AG04450 (cell line): ENCODE measurements at regions not wholly inside any gene's neighbourhood (a gene's known extent, or its start where the extent isn't known, plus 50 kb on each side); places are given as distances from the start of the nearest gene placed in this dataset.

Experiments
- CTCF ChIA-PET: fragments of 300-600, 350-600 bp; formaldehyde crosslinking; extraction: SDS; loops from one replicate; lab custom pipeline; 2022; ENCODE audit warnings: antibody characterized with exemption, inconsistent platforms; lab: Charles Lee
- POLR2A ChIA-PET: fragments of 350-600 bp; formaldehyde crosslinking; extraction: SDS; loops from one replicate; lab custom pipeline; 2021; ENCODE audit warnings: antibody characterized with exemption, inconsistent platforms; lab: Yijun Ruan, JAX
- DNase-seq: peaks from one replicate; pipeline ENCODE4 v3.0.0-alpha.2; 2011; ENCODE audit warnings: low read depth, low spot score
- H3K27ac ChIP-seq: one replicate; pipeline ENCODE4 v1.5.1; 2012; ENCODE audit warnings: low read depth, low read length, control low read depth
- H3K27me3 ChIP-seq: one replicate; pipeline ENCODE4 v1.6.0; 2012; ENCODE audit warnings: low read length; ENCODE audit not compliant: control insufficient read depth, insufficient read depth
- H3K4me3 ChIP-seq: 2 replicates; pipeline ENCODE4 v1.5.1; 2011; ENCODE audit warnings: mild to moderate bottlenecking, low read depth, low read length, control low read depth
- H3K9me3 ChIP-seq: 2 replicates; pipeline ENCODE4 v1.5.1; 2012; ENCODE audit warnings: low read length; ENCODE audit not compliant: control insufficient read depth, insufficient read depth
- CTCF ChIP-seq: IDR thresholded peaks from 2 replicates; pipeline ENCODE4 v1.5.1; 2011; ENCODE audit warnings: low read depth, low read length, control low read depth, inconsistent platforms

GRCh38 chr18:77571743-77572142, 322.1 kb downstream of the GALR1 start:
- ChIA-PET CTCF (no interaction called here), POLR2A (no interaction called here)
- DNase-seq: no peak
- no peak overlapping the region for H3K4me3 ChIP-seq
- H3K27me3 ChIP-seq: no peaks in the 10 kb centered on the region
- H3K9me3 ChIP-seq: peaks cover 25% of the 10 kb centered on the region
- TF ChIP-seq CTCF: no peak
- no peak overlapping the region for H3K27ac ChIP-seq

GRCh38 chr18:77572537-77572936, 322.9 kb downstream of the GALR1 start:
- H3K27ac ChIP-seq: no peak overlapping the region
- ChIA-PET CTCF (no interaction called here), POLR2A (no interaction called here)
- no peak overlapping the region for H3K4me3 ChIP-seq
- DNase-seq: no peak
- TF ChIP-seq CTCF: no peak
- peaks cover 26% of the 10 kb centered on the region for H3K9me3 ChIP-seq
- no peaks in the 10 kb centered on the region for H3K27me3 ChIP-seq

- H3K27me3 ChIP-seq: no peaks in the 10 kb centered on the region
- DNase-seq: no peak
- H3K27ac ChIP-seq: no peak overlapping the region
- H3K9me3 ChIP-seq: peaks cover 34% of the 10 kb centered on the region
- H3K4me3 ChIP-seq: no peak overlapping the region
- no peak for TF ChIP-seq CTCF
- POLR2A ChIA-PET: no interaction called here
- CTCF ChIA-PET: no interaction called here
Measured at GRCh38 chr18:77573571-77573970, 323.9 kb downstream of the GALR1 start.

- ChIA-PET POLR2A (no interaction called here), CTCF (no interaction called here)
- Histone ChIP-seq H3K4me3 (no peak overlapping the region), H3K9me3 (peaks cover 38% of the 10 kb centered on the region), H3K27ac (no peak overlapping the region), H3K27me3 (no peaks in the 10 kb centered on the region)
- DNase-seq: no peak
- no peak for TF ChIP-seq CTCF
Measured at GRCh38 chr18:77590943-77591515, 341.4 kb downstream of the GALR1 start.

GRCh38 chr18:77597726-77598125, 348.1 kb downstream of the GALR1 start:
- H3K27me3 ChIP-seq: no peaks in the 10 kb centered on the region
- POLR2A ChIA-PET: no interaction called here
- no peak for TF ChIP-seq CTCF
- no peak overlapping the region for H3K4me3 ChIP-seq
- H3K27ac ChIP-seq: no peak overlapping the region
- no peak for DNase-seq
- H3K9me3 ChIP-seq: peaks cover 33% of the 10 kb centered on the region
- CTCF ChIA-PET: no interaction called here
